Aorta (tissue), 5 donors: ENCODE measurements at regions not wholly inside any gene's neighbourhood (a gene's known extent, or its start where the extent isn't known, plus 50 kb on each side); places are given as distances from the start of the nearest gene placed in this dataset.

Experiments used
- ATAC-seq: fragments of 200-7000 bp; cut with Tn5 transposase; one replicate; pipeline ENCODE4 v1.9.1; 2022; ENCODE audit warnings: moderate library complexity; ENCODE audit not compliant: low FRiP score
- DNase-seq, 2 donors: peaks; one replicate each; pipeline ENCODE4 v3.0.0-alpha.2; 2020
- H3K27ac ChIP-seq, 2 donors: one replicate each; pipeline ENCODE4 v1.5.1; 2013; ENCODE audit warnings: low read length in 2 of 2, mild to moderate bottlenecking in 2 of 2, moderate library complexity in 2 of 2, control low read depth in 1 of 2, inconsistent platforms in 1 of 2, low read depth in 1 of 2
- H3K27me3 ChIP-seq, 2 donors: one replicate each; pipeline ENCODE4 v1.6.1; 2013; ENCODE audit warnings: control low read depth in 1 of 2, low read length in 1 of 2, mild to moderate bottlenecking in 1 of 2, moderate library complexity in 1 of 2; ENCODE audit not compliant: insufficient read depth in 2 of 2, control insufficient read depth in 1 of 2
- H3K36me3 ChIP-seq, 2 donors: one replicate each; pipeline ENCODE4 v1.6.1; 2013; ENCODE audit warnings: control low read depth in 1 of 2, low read length in 1 of 2, mild to moderate bottlenecking in 1 of 2; ENCODE audit not compliant: insufficient read depth in 2 of 2, control insufficient read depth in 1 of 2
- H3K4me1 ChIP-seq, 2 donors: one replicate each; pipeline ENCODE4 v1.6.1; 2013; ENCODE audit warnings: low read length in 2 of 2, control low read depth in 1 of 2, mild to moderate bottlenecking in 1 of 2, moderate library complexity in 1 of 2; ENCODE audit not compliant: insufficient read depth in 2 of 2, control insufficient read depth in 1 of 2
- H3K4me3 ChIP-seq, 2 donors: one replicate each; pipeline ENCODE4 v1.5.1; 2013; ENCODE audit warnings: low read length in 2 of 2, control low read depth in 1 of 2, mild to moderate bottlenecking in 1 of 2
- H3K9me3 ChIP-seq: one replicate; pipeline ENCODE4 v1.6.1; 2013; ENCODE audit warnings: mild to moderate bottlenecking, low read length; ENCODE audit not compliant: control insufficient read depth
- WGBS, 2 donors: extraction: QIAGEN DNeasy Blood & Tissue Kit; methylation state at CpG; one replicate each; pipeline ENCODE4 v1.1.7; 2013; 5-methylcytosine and 5-hydroxymethylcytosine counted together
- intact Hi-C, 2 donors: fragments of 100-400 bp; cut with DNase I; formaldehyde crosslinking; loops; one replicate each; pipeline versions ENCODE4 v1.14.2 to v1.15.0; 2022
- donor health status: healthy with polysubstance abuse.
- donor health status: Bipolar disorder and iron deficiency.
- donor health status: DM: no; HTN: no; CAD: no.
- donor health status: DM: no; HTN: no; CAD: no.
- donor health status: DM: yes; HTN: yes; CAD: no.

DNA sequence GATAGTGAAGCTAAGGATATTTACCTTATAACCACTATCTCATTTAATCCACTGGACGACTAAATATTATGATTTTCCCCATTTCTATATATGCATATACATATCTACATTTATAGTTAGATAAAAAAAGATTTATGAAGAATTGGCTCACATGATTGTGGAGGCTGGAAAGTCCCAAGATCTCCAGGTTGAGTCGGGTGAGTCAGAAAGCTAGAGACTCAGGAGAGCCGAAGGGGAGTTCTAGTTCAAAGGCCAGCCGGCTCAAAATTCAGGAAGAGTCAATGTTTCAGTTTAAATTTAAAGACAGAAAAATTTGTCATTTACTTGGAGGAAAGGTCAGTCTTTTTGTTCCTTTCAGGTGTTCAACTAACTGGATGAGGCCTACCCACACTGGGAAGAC, 158.2 kb upstream of the CPEB2 start:
- WGBS, 2 donors: 64 to 76% methylated on average over 4 of the region's 4 CpGs
- H3K4me1 ChIP-seq: peaks cover 0 to 5% of the 10 kb centered on the region in 2 donors
- H3K4me3 ChIP-seq: no peak overlapping the region
- H3K9me3 ChIP-seq: no peaks in the 10 kb centered on the region
- intact Hi-C loops: no loop called here
- H3K27ac ChIP-seq: no peak overlapping the region
- no peak for ATAC-seq
- H3K36me3 ChIP-seq: no peaks in the 10 kb centered on the region
- DNase-seq: no peak
- H3K27me3 ChIP-seq: no peaks in the 10 kb centered on the region

- ATAC-seq (no peak), DNase-seq (no peak)
- intact Hi-C loops: no loop called here
- H3K9me3 ChIP-seq: no peaks in the 10 kb centered on the region
- no peaks in the 10 kb centered on the region for H3K36me3 ChIP-seq
- 84 to 89% methylated on average over 2 of the region's 2 CpGs for WGBS, 2 donors
- no peaks in the 10 kb centered on the region for H3K27me3 ChIP-seq
- no peak overlapping the region for H3K4me3 ChIP-seq
- H3K4me1 ChIP-seq: no peaks in the 10 kb centered on the region
- no peak overlapping the region for H3K27ac ChIP-seq
Observed at GRCh38 chr4:14848229-14848628, 154.1 kb upstream of the CPEB2 start.

DNA sequence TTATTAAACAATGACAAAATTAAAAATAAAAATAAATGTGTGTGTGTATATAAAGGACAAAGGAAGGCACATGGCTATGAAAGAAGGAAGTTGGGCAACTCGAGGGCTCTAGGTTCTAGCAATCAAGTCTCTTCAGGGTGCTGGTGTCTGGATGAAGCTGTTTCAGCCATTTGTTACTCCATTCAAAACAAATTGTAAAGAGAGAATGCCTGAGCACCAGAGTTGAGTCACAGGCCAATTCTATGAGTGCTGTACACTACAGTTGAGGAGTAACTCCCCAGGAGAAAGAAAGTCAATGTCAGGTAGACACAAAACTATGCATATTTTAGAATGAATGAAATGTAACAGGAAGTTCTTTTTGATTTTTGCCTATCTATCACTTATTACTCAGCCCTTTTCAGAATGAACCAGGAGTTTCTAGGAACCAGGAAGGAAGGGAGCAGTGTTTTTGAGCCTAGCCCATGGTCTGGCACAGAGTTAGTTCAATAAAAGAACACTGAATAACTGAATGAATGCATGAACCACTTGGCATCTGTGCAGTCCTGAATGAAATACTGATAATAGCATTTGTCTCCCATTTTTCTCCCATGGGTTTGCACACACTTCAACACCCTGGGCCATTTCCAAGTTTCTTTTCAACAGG, 151.7 kb upstream of the CPEB2 start:
- H3K9me3 ChIP-seq: peaks cover under 1% of the 10 kb centered on the region
- WGBS, 2 donors: 73 to 76% methylated on average over 1 of the region's 1 CpG
- peaks cover 2 to 3% of the 10 kb centered on the region in 2 donors for H3K4me1 ChIP-seq
- intact Hi-C loops: loop anchor here in 1 of 2 donors (10.0 kb wide), 2 partner anchors 64 to 154 kb away; partner anchors contain the start of gene CPEB2
- no peak overlapping the region for H3K27ac ChIP-seq
- no peak overlapping the region for H3K4me3 ChIP-seq
- no peaks in the 10 kb centered on the region for H3K27me3 ChIP-seq
- DNase-seq (no peak), ATAC-seq (no peak)
- H3K36me3 ChIP-seq: no peaks in the 10 kb centered on the region

- Histone ChIP-seq H3K27ac (no peak overlapping the region), H3K36me3 (no peaks in the 10 kb centered on the region), H3K9me3 (peaks cover 2% of the 10 kb centered on the region), H3K4me1 (peaks cover 2 to 3% of the 10 kb centered on the region in 2 donors), H3K27me3 (no peaks in the 10 kb centered on the region), H3K4me3 (no peak overlapping the region)
- intact Hi-C loops: loop anchor here in 1 of 2 donors (10.0 kb wide), 2 partner anchors 61 to 151 kb away; partner anchors contain the start of gene CPEB2
- DNase-seq (no peak), ATAC-seq (peak; percentile 66)
- 71 to 77% methylated on average over 2 of the region's 2 CpGs for WGBS, 2 donors
Observed at GRCh38 chr4:14853176-14853943, 148.9 kb upstream of the CPEB2 start.

- no peaks in the 10 kb centered on the region for H3K36me3 ChIP-seq
- no peaks in the 10 kb centered on the region for H3K27me3 ChIP-seq
- intact Hi-C loops: loop anchor here in 1 of 2 donors (10.0 kb wide), 2 partner anchors 59 to 149 kb away; partner anchors contain the start of gene CPEB2
- H3K27ac ChIP-seq: no peak overlapping the region
- H3K4me3 ChIP-seq: no peak overlapping the region
- DNase-seq (no peak), ATAC-seq (no peak)
- peaks cover 2 to 3% of the 10 kb centered on the region in 2 donors for H3K4me1 ChIP-seq
- H3K9me3 ChIP-seq: peaks cover 2% of the 10 kb centered on the region
- 96 to 97% methylated on average over 4 of the region's 4 CpGs for WGBS, 2 donors
Observed at GRCh38 chr4:14855719-14856061, 146.6 kb upstream of the CPEB2 start.

DNA sequence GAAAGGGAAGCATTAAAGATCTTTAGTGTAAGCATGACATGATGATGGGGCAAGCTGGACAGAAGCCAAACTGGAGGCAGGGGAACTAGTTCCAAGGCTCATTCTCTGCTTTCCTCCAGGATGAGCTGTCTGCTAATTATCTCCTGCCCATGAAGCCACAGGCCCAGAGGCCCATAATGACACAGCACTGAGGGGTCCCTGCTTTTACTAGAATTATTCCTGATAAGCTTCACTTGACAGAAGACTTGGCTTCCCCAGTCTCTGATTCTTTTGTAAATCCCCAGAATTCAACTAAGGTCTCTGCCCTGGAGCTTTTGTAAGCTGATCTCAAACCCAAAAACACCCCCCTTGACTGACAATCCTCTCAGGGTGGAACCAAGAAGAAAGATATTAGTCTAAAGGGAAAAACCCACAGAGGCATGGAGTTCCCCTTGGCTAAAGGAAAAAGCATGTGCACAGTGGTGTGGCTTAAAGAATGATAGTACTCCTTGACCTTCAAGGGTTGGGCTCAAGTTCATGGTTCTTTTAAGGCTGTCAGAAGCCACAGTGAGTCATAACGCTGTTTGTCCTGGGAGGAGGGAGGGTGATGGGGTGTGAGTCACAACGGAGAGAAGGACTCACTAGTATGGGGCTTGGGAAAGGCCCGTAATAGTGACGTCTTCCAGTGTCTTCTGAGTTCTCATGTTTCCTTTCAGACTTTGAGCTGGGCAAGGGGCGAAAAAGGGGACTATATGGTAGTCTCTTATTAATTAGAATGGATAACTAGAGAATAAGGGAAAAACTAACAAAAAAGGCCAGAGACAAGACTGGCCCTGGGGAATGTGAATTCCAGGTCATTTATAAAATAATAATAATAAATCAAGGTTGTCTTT, 146.0 kb upstream of the CPEB2 start:
- intact Hi-C loops: loop anchor here in 1 of 2 donors (10.0 kb wide), 2 partner anchors 59 to 149 kb away; partner anchors contain the start of gene CPEB2
- Histone ChIP-seq H3K27me3 (no peaks in the 10 kb centered on the region), H3K4me1 (peaks cover 2 to 3% of the 10 kb centered on the region in 2 donors), H3K27ac (peak overlapping the region in 1 of 2 donors; percentile 56), H3K36me3 (no peaks in the 10 kb centered on the region), H3K9me3 (peaks cover 2% of the 10 kb centered on the region), H3K4me3 (no peak overlapping the region)
- peak; percentile 78 to 84 for DNase-seq
- ATAC-seq: peak; percentile 80
- WGBS, 2 donors: 34 to 39% methylated on average over 5 of the region's 5 CpGs

DNA sequence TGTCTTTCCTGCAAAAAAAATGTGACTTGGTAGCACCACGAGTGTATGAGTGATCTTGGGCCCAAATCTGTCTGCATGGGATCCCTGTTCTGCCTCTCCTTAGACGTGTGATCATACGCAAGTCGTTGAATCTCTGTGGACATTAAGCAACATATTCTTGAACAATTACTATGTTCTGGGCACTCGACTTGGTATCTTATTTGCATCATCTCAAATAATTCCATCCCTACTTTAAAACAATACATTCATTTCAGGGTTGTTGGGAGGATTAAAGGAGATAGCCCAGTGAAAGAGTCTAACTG, 145.4 kb upstream of the CPEB2 start:
- Histone ChIP-seq H3K4me1 (peaks cover 2 to 3% of the 10 kb centered on the region in 2 donors), H3K27me3 (no peaks in the 10 kb centered on the region), H3K36me3 (no peaks in the 10 kb centered on the region), H3K9me3 (peaks cover 2% of the 10 kb centered on the region), H3K4me3 (no peak overlapping the region), H3K27ac (no peak overlapping the region)
- ATAC-seq (no peak), DNase-seq (no peak)
- intact Hi-C loops: loop anchor here in 1 of 2 donors (10.0 kb wide), 2 partner anchors 58 to 148 kb away; partner anchors contain the start of gene CPEB2
- WGBS, 2 donors: 90 to 93% methylated on average over 5 of the region's 5 CpGs

DNA sequence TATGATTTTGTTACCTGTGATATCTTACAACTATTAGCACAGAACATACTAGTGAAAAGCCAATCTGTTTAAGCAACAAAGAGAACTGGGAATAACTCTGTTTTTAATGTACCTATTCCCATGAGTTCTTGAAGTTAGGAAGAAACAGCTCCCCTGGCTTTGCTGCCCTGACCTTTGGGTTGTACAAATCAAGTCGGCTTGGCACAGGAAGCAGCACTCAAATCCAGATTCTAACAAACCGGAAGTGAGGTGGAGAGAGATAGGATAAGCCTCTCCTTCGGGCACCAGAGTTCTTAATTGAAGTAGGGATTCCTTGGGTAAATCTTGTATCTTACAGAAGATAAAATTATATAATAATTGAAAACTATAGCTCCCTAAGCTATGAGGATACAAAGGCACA, 144.8 kb upstream of the CPEB2 start:
- Histone ChIP-seq H3K36me3 (no peaks in the 10 kb centered on the region), H3K27ac (no peak overlapping the region), H3K9me3 (peaks cover 2% of the 10 kb centered on the region), H3K27me3 (no peaks in the 10 kb centered on the region), H3K4me3 (no peak overlapping the region), H3K4me1 (peaks cover 2 to 3% of the 10 kb centered on the region in 2 donors)
- DNase-seq (no peak), ATAC-seq (no peak)
- intact Hi-C loops: loop anchor here in 1 of 2 donors (10.0 kb wide), 2 partner anchors 57 to 147 kb away; partner anchors contain the start of gene CPEB2
- whole genome bisulfite sequencing, 2 donors: 68 to 77% methylated on average over 3 of the region's 3 CpGs
